SK-N-SH (cell line): ENCODE measurements at regions not wholly inside any gene's neighbourhood (a gene's known extent, or its start where the extent isn't known, plus 50 kb on each side); places are given as distances from the start of the nearest gene placed in this dataset.

Source experiments
- CTCF ChIP-seq: fragments of 200-600 bp; sonication (generic); IDR thresholded peaks from 2 replicates; pipeline ENCODE4 v1.6.1; 2017; ENCODE audit warnings: antibody characterized with exemption, mild to moderate bottlenecking, moderate library complexity
- EP300 ChIP-seq, 2 experiments: IDR thresholded peaks; 2 replicates each; pipeline versions ENCODE4 v1.4.0 to v1.6.1; 2012; ENCODE audit warnings: borderline replicate concordance in 1 of 2, low read depth in 1 of 2, low read length in 1 of 2
- EZH2phosphoT487 ChIP-seq: fragments of 200-600 bp; sonication (generic); IDR thresholded peaks from 2 replicates; pipeline ENCODE4 v1.6.1; 2017; ENCODE audit warnings: low read depth, mixed run types, mild to moderate bottlenecking, antibody characterized with exemption, moderate library complexity, borderline replicate concordance
- JUND ChIP-seq: IDR thresholded peaks from 2 replicates; pipeline ENCODE4 v1.4.0; 2012
- MAX ChIP-seq: IDR thresholded peaks from 2 replicates; pipeline ENCODE4 v1.4.0; 2012; ENCODE audit warnings: low read depth
- PBX3 ChIP-seq: IDR thresholded peaks from 2 replicates; pipeline ENCODE4; 2012
- RAD21 ChIP-seq: IDR thresholded peaks from 2 replicates; pipeline ENCODE4 v1.6.1; 2012; ENCODE audit warnings: mild to moderate bottlenecking, low read length
- RCOR1 ChIP-seq: fragments of 150-350 bp; IDR thresholded peaks from 2 replicates; pipeline ENCODE4 v1.6.1; 2017; ENCODE audit warnings: antibody characterized with exemption, low read length
- SMC3 ChIP-seq: IDR thresholded peaks from 2 replicates; pipeline ENCODE4 v1.6.1; 2012; ENCODE audit warnings: low read depth, low read length, improper control_type of control experiment
- TCF12 ChIP-seq: IDR thresholded peaks from 2 replicates; pipeline ENCODE4 v1.4.0; 2012
- YY1 ChIP-seq: IDR thresholded peaks from 2 replicates; pipeline ENCODE4 v1.4.0; 2012; ENCODE audit warnings: low read depth, mild to moderate bottlenecking
- ZBTB33 ChIP-seq: IDR thresholded peaks from 2 replicates; pipeline ENCODE4 v1.4.0; 2012; ENCODE audit warnings: low read depth, borderline replicate concordance

GRCh38 chr9:78714576-78714975 lies 417.7 kb downstream of the PSAT1 start:
- peak; percentile 50 to 96; a peak in 3 of 4 replicates for TF ChIP-seq EP300 (IDR thresholded peaks at IDR 0.05; ENCODE audit: borderline replicate concordance in 1 of 2, low read depth in 1 of 2, low read length in 1 of 2)
- peak; percentile 73; the same call in 1 of the 2 replicates for TF ChIP-seq ZBTB33
- peak; percentile 92; the same call in 1 of the 2 replicates for TF ChIP-seq EZH2phosphoT487
- TF ChIP-seq CTCF = no peak
- TF ChIP-seq PBX3 = peak; percentile 94
- TF ChIP-seq TCF12 = peak; percentile 97
- TF ChIP-seq YY1 = no peak; the same call in 1 of the 2 replicates
- TF ChIP-seq RCOR1 = no peak
- TF ChIP-seq RAD21 = no peak
- TF ChIP-seq MAX = no peak
- TF ChIP-seq JUND = peak; percentile 95
- TF ChIP-seq SMC3 = no peak
